ENCODE measurements at regions not wholly inside any gene's neighbourhood (a gene's known extent, or its start where the extent isn't known, plus 50 kb on each side); places are given as distances from the start of the nearest gene placed in this dataset.
"Not testable (repeated sequence)": the region's sequence is repeated elsewhere in the genome, so short reads cannot be mapped to it uniquely, and the experiment has no call there.

- DNase-seq (ENCODE audit: extremely low read depth in 1 of 2, low read depth in 1 of 2), result no peak
Measured at GRCh38 chr3:193946945-193947344, 189.0 kb upstream of the HES1 start.

- no peak for DNase-seq (ENCODE audit: extremely low read depth in 1 of 2, low read depth in 1 of 2)
Measured at GRCh38 chr3:193947596-193947995, 188.4 kb upstream of the HES1 start.

- DNase-seq (ENCODE audit: extremely low read depth in 1 of 2, low read depth in 1 of 2), result no peak
Measured at GRCh38 chr3:193948459-193948858, 187.5 kb upstream of the HES1 start.

DNA sequence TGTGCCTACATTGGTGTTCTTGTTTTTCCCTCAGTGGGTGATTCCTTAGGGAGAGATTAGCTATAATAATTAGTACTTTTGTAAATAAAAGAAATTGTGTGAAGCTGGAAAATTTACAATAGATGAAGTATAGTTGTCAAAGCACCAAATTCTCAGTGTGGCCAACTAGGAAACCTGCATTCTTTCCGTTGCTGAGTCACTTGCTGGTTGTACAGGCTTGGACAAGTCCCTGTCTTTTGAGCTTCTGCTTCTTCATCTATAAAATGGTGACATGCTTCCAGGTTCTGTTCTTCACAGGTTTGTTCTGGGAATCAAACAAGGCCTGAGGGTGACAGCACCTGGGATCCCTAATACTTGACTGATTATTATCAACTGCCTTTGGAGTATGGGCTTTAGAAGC, 184.1 kb upstream of the HES1 start:
- DNase-seq (ENCODE audit: extremely low read depth in 1 of 2, low read depth in 1 of 2), result no peak

- DNase-seq (ENCODE audit: extremely low read depth in 1 of 2, low read depth in 1 of 2), result no peak
Measured at GRCh38 chr3:193954752-193955151, 181.2 kb upstream of the HES1 start.

DNA sequence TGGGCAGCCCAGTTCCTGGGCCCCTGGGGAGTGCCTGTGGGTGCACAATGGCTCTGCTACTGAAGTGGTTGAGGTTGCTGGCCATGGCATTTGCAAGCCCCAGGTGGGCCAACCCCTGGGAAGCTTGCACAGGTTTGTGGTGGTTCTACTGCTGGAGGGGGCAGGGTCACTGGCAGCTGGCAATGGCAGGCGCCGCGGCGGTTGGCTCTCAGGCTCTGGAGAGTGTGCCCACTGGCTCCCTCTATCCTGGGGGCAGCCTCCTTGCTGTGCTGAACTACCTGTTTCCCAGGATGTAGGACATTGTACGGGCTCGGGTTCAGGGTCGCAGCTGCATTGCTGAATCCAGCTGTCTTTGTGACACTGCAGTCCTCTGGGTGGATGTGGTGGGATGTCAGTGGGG, 180.2 kb upstream of the HES1 start:
- DNase-seq (ENCODE audit: extremely low read depth in 1 of 2, low read depth in 1 of 2), result no peak

DNA sequence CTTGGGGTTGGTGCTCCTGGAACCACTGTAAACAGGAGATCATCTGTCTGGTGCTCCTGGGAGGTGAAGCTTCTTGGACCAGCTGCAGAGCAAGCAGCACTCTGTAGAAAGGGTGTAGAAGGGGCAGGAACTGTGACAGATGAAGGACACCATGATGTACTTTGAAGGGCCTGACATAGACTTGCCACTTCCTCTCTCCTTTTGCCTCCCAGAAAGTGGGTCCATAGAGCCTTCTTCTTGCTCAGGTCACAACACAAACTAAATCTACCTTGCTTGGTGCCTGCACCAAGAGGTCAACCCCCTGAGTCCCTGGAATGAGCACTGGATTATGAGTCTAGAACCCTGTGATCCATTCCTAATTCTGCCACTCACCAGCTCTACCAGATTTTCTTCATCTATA, 176.1 kb upstream of the HES1 start:
- DNase-seq (ENCODE audit: extremely low read depth in 1 of 2, low read depth in 1 of 2), result no peak

- no peak for DNase-seq (ENCODE audit: extremely low read depth in 1 of 2, low read depth in 1 of 2)
Measured at GRCh38 chr3:193960487-193961274, 175.3 kb upstream of the HES1 start.

DNA sequence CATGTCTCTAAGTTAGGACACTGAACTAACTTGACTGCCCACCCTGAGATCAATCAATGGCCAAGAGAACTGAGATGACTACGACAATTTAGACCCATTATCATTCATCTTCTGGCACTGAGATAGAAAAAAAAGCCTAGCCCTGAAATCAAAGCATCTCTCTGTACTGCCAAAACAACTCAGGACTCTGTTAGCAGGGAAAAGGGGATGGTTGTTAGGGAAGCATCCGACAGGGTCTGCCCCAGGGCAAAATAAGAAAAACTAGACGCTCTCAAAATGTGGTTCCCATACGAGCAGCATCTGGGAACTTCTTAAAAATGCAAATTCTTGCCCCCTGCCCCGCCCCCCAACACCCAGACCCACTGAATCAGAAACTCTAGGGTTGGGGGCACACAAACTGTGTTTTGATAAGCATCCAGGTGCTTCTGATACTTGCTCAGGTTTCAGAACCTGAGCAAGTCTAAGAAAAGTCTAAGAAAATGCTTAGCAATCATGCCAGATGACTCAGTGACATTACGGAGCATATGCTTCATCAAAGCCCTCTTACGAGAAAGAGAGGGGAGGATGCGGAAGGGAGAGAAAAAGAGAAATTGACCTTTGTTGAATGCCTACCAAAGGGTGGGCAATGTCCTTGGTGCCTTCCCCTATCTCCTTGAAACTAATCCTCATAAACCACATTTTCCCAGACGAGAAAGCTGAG, 172.8 kb upstream of the HES1 start:
- DNase-seq (ENCODE audit: extremely low read depth in 1 of 2, low read depth in 1 of 2), result no peak

GRCh38 chr3:193963808-193964516, 172.0 kb upstream of the HES1 start:
- DNase-seq (ENCODE audit: extremely low read depth in 1 of 2, low read depth in 1 of 2), result no peak

GRCh38 chr3:193964517-193964880, 171.4 kb upstream of the HES1 start:
- DNase-seq (ENCODE audit: extremely low read depth in 1 of 2, low read depth in 1 of 2), result no peak

- DNase-seq (ENCODE audit: extremely low read depth in 1 of 2, low read depth in 1 of 2), result no peak
Measured at GRCh38 chr3:193968380-193968974, 167.5 kb upstream of the HES1 start.

DNA sequence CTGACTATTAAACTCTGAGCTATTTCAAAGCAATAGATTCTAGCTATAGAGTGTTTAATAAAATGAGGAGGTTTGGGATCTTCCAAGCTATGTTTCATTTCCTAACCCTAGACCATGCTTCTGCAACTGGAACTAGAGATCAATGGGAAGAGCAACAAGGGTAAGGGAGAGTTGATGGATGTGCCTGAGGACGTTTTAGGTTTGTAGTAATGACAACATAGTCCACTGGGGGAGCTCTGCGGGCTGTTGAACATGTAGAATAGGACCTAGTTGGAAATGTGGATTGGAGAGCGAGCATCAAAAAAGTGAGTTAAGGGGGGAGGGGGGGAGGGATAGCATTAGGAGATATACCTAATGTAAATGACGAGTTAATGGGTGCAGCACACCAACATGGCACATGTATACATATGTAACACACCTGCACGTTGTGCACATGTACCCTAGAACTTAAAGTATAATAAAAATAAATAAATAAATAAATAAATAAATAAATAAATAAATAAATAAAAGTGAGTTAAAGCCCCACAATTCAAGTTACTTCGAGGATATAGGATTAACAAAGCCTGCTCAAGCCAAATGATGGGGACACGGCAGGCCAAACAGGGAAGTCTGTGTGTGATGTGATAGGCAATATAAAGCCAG, 165.7 kb upstream of the HES1 start:
- DNase-seq (ENCODE audit: extremely low read depth in 1 of 2, low read depth in 1 of 2), result not testable (repeated sequence)

DNA sequence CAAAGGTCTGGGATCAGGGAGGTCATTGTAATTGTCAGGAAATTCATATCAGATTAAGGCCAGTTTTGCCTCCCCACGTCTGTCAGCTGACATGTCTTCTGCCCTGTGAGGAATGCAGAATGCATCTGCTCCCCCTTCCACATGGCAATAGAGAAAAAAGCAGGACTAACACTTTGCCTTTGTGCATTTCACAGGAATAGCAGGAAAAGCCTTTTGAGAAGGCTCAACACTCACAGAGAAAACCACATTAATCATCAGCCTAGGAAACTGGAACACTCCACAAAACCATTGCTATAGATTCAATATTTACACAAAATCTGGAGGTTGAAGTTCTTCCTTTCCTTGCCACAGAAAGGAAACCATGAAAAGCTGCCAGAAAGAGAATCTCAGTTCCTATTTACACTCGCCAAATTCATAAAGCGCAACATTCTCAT, 165.2 kb upstream of the HES1 start:
- no peak for DNase-seq (ENCODE audit: extremely low read depth in 1 of 2, low read depth in 1 of 2)

DNA sequence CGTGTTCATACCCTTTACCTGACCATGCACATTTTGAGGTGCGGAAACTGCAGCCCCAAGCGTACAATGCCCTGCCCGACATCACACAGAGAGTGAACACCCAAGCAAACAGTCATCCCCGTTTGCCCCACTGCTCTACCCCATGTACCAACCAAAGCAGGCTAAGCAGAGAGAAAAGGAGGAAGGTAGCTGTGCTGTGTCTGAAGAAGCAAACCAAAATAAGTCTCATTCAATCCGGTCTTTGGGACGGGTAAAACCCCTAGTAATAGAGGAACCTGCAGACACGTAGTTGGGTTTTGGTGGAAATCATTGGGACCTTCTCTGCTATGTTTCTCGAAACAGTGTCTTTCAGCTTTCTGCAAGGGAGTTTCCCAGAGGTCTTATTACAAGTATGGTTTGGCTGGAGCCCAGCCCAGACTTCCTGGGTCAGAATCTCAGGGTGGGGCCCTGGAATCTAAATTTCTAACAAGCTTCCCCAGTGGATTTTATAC, 164.6 kb upstream of the HES1 start:
- no peak for DNase-seq (ENCODE audit: extremely low read depth in 1 of 2, low read depth in 1 of 2)

- no peak for DNase-seq (ENCODE audit: extremely low read depth in 1 of 2, low read depth in 1 of 2)
Measured at GRCh38 chr3:193971966-193972365, 164.0 kb upstream of the HES1 start.

DNA sequence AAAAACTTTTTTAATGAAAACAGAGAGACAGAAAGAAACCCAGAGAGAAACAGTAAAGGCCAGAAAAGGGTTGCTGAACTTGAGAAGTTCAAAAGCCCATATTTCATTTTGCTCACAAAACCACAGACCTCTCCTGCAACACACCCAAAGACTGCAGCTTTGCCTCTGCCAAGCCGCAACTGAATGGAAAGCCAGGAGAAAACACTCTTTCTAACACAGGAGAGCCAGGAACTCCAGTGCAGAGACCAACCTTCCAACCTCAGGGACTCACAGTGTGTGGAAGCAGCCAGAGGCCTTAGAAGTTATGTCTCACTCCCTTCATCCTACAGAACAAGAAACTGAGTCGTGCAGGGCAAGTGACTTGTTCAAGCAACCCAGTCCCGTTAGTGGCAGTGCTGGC, 163.1 kb upstream of the HES1 start:
- DNase-seq (ENCODE audit: extremely low read depth in 1 of 2, low read depth in 1 of 2), result no peak

- DNase-seq (ENCODE audit: extremely low read depth in 1 of 2, low read depth in 1 of 2), result no peak
Measured at GRCh38 chr3:193974191-193974652, 161.7 kb upstream of the HES1 start.

GRCh38 chr3:193974671-193975535, 161.0 kb upstream of the HES1 start:
- DNase-seq (ENCODE audit: extremely low read depth in 1 of 2, low read depth in 1 of 2), result no peak

- no peak for DNase-seq (ENCODE audit: extremely low read depth in 1 of 2, low read depth in 1 of 2)
Measured at GRCh38 chr3:193977622-193978021, 158.3 kb upstream of the HES1 start.
